BJ (cell line): ENCODE measurements at regions not wholly inside any gene's neighbourhood (a gene's known extent, or its start where the extent isn't known, plus 50 kb on each side); places are given as distances from the start of the nearest gene placed in this dataset.

Source experiments
- CTCF ChIA-PET: fragments of 350-600 bp; formaldehyde crosslinking; extraction: SDS; loops from one replicate; lab custom pipeline; 2021; ENCODE audit warnings: antibody characterized with exemption, inconsistent platforms; lab: Yijun Ruan, JAX
- POLR2A ChIA-PET: fragments of 300-600 bp; sonication (Branson Sonifier 250); formaldehyde crosslinking; extraction: SDS; loops from one replicate; lab custom pipeline; 2021; ENCODE audit warnings: antibody characterized with exemption; lab: Charles Lee
- DNase-seq: peaks from one replicate; pipeline ENCODE4 v3.0.0-alpha.2; 2011; ENCODE audit warnings: low read depth
- H3K27me3 ChIP-seq: 2 replicates; pipeline ENCODE4 v1.6.0; 2011; ENCODE audit warnings: low read length; ENCODE audit not compliant: control insufficient read depth, insufficient read depth
- H3K36me3 ChIP-seq: 2 replicates; pipeline ENCODE4 v1.5.1; 2011; ENCODE audit warnings: low read length; ENCODE audit not compliant: control insufficient read depth, insufficient read depth
- H3K4me3 ChIP-seq: 2 replicates; pipeline ENCODE4 v1.5.1; 2011; ENCODE audit warnings: low read depth, mild to moderate bottlenecking, control low read depth, low read length
- TF ChIP-seq, protein P1 (sequence below): IDR thresholded peaks from 2 replicates; pipeline ENCODE4 v1.5.1; 2011; ENCODE audit warnings: low read depth, mild to moderate bottlenecking, control low read depth, inconsistent platforms, low read length, moderate library complexity; ENCODE audit not compliant: insufficient read depth

DNA sequence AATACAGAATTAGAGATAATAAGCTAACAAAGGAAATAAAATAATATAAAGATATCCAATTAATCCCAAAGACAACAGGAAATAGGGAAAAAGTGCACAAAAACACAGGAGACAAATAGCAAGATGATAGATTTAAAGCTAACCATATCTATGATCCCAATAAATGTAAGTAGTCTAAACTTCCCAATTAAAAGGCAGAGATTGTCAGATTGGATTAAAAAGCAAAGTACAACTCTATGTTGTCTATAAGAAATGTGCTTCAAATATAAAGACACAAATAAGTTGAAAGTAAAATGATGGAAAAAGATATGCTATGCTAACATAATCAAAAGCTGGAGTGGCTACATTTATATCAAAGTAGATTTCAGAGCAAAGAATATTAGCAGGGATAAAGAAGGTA lies 133.1 kb upstream of the ATP2B2 start:
- no peak for DNase-seq
- CTCF ChIA-PET = interaction anchor here (1.1 kb wide), 1 partner anchor 21 kb away, joined by 3 read pairs; no protein-coding TSS in a partner anchor
- POLR2A ChIA-PET = no interaction called here
- no peaks in the 10 kb centered on the region for H3K36me3 ChIP-seq
- TF ChIP-seq, protein P1, sequence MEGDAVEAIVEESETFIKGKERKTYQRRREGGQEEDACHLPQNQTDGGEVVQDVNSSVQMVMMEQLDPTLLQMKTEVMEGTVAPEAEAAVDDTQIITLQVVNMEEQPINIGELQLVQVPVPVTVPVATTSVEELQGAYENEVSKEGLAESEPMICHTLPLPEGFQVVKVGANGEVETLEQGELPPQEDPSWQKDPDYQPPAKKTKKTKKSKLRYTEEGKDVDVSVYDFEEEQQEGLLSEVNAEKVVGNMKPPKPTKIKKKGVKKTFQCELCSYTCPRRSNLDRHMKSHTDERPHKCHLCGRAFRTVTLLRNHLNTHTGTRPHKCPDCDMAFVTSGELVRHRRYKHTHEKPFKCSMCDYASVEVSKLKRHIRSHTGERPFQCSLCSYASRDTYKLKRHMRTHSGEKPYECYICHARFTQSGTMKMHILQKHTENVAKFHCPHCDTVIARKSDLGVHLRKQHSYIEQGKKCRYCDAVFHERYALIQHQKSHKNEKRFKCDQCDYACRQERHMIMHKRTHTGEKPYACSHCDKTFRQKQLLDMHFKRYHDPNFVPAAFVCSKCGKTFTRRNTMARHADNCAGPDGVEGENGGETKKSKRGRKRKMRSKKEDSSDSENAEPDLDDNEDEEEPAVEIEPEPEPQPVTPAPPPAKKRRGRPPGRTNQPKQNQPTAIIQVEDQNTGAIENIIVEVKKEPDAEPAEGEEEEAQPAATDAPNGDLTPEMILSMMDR = no peak
- H3K27me3 ChIP-seq = no peaks in the 10 kb centered on the region
- H3K4me3 ChIP-seq = no peak overlapping the region

DNA sequence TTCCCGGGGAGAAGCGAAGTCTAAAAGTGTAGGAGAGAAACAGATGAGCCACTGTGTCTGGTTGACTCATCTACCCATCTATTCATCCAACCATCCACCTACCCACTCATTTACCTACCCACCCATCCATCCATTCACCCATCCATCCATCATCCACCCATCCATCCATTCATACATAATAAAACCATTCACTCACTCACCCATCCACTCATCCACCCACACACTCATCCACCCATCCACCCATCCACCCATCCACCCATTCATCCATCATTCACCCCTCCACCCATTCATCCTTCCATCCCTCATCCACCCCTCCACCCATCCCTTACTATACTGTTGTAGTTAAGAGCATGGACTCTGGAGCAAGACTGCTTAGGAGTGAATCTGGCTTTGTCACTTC lies 136.4 kb upstream of the ATP2B2 start:
- POLR2A ChIA-PET = no interaction called here
- TF ChIP-seq, protein P1 = no peak
- DNase-seq = no peak
- no peaks in the 10 kb centered on the region for H3K27me3 ChIP-seq
- no peak overlapping the region for H3K4me3 ChIP-seq
- no peaks in the 10 kb centered on the region for H3K36me3 ChIP-seq
- CTCF ChIA-PET = no interaction called here

DNA sequence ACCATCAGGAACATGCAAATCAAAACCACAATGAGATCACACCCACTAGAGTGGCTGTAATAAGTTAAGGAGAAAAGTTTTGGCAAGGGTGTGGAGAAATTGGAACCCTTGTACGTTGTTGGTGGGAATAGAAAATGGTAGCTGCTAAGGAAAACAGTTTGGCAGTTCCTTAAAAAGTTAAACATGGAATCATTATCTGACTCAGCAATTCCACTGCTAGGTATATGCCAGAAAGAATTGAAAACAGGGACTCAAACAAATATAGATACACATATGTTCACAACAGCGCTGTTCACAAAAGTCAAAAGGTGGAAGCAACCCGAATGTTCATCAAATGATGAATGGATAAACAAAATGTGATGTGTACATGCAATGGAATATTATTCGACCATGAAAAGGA lies 138.8 kb upstream of the ATP2B2 start:
- H3K4me3 ChIP-seq = no peak overlapping the region
- no peaks in the 10 kb centered on the region for H3K36me3 ChIP-seq
- DNase-seq = no peak
- ChIA-PET POLR2A (no interaction called here), CTCF (no interaction called here)
- TF ChIP-seq, protein P1 = no peak
- no peaks in the 10 kb centered on the region for H3K27me3 ChIP-seq

DNA sequence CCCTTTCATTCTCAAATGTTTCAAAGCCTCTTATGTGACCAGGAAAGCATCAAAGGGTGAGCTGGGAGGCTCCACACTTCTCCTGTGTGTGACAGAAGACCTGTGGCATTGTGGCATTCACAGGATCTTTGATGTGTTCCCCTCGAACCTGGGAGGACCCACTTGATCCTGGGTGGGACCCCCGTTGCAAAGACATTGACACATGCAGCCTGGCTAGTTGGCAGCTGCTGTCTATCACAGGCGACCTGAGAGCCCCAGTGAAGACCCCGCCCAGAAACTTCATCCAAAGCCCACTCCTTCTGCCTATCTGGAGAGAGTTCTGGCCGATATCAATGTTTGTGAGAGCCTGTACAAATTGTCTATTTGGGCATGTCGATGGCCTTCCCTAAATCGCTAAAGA lies 140.4 kb upstream of the ATP2B2 start:
- TF ChIP-seq, protein P1 = no peak
- DNase-seq = no peak
- no peak overlapping the region for H3K4me3 ChIP-seq
- no peaks in the 10 kb centered on the region for H3K36me3 ChIP-seq
- ChIA-PET CTCF (interaction anchor here (1.0 kb wide), 1 partner anchor 20 kb away, joined by 3 read pairs; no protein-coding TSS in a partner anchor), POLR2A (no interaction called here)
- no peaks in the 10 kb centered on the region for H3K27me3 ChIP-seq

DNA sequence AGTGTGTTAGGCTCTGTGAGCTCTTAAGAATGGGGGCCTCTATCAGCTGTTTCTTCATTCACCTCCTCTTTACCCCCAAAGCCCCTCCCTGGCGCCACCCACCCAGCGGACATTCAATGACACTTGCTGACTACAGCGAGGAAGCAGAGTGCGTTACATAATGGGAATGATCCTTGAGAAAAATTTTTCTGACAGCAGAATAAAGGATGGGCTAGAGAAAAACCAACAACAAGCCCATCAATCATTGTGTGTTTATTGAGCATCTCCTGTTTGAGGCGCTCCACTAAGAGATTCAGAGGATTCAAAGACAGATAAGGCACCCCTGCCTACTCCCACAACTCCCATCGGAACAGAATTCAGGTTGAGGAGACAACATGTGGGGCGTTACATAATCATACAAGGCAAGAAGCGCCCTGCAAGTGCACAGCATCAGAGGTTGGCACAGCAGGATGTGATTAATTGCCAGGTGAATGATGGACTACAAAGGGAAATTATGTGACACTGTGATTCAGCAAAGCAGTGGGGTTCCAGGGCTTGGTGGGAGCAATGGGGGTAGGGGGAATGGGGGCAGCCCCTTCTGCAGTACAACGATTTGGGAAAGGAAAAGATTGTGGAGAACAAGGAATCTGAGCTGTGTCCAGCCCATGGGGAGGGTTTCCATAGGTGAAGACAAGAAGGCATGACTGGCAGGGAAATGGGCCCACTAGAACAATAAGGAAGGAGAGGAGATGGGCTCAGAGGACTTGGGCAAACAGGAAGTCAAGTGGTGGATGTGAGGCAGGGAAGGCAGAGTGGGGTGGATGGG lies 141.3 kb upstream of the ATP2B2 start:
- H3K36me3 ChIP-seq = no peaks in the 10 kb centered on the region
- no peak for DNase-seq
- H3K27me3 ChIP-seq = no peaks in the 10 kb centered on the region
- H3K4me3 ChIP-seq = no peak overlapping the region
- TF ChIP-seq, protein P1 = no peak
- ChIA-PET POLR2A (no interaction called here), CTCF (interaction anchor here (1.0 kb wide), 1 partner anchor 19 kb away, joined by 3 read pairs; no protein-coding TSS in a partner anchor)
